B cell (primary cell): ENCODE measurements at regions not wholly inside any gene's neighbourhood (a gene's known extent, or its start where the extent isn't known, plus 50 kb on each side); places are given as distances from the start of the nearest gene placed in this dataset.

Experiments used
- ATAC-seq: fragments of 200-7000 bp; cut with Tn5 transposase; one replicate; pipeline ENCODE4 v1.10.0; 2021; ENCODE audit warnings: low read depth, mild to moderate bottlenecking, moderate number of reproducible peaks, moderate library complexity
- CTCF ChIA-PET: fragments of 350-600 bp; sonication (Branson Sonifier 250); formaldehyde crosslinking; loops from one replicate; lab custom pipeline; 2021; ENCODE audit warnings: antibody characterized with exemption, inconsistent platforms; lab: Charles Lee
- POLR2A ChIA-PET: fragments of 350-600 bp; sonication (Branson Sonifier 250); formaldehyde crosslinking; loops from one replicate; lab custom pipeline; 2021; ENCODE audit warnings: antibody characterized with exemption; lab: Charles Lee
- DNase-seq: peaks from one replicate; pipeline ENCODE4 v3.0.0; 2013
- H2AFZ ChIP-seq: 2 replicates; pipeline ENCODE4 v1.6.1; 2012; ENCODE audit warnings: mild to moderate bottlenecking, low read depth, low read length; ENCODE audit not compliant: insufficient read depth, poor library complexity, severe bottlenecking
- H3K27ac ChIP-seq, 2 donors: 1 replicate in 1 of 2; 2 replicates in 1 of 2; pipeline ENCODE4 v1.5.1; 2012 to 2013; ENCODE audit warnings: low read length in 2 of 2, mild to moderate bottlenecking in 2 of 2, moderate library complexity in 1 of 2
- H3K27me3 ChIP-seq, 4 experiments: fragments of 200-600 bp in 1 of 4; sonication (generic) in 1 of 4; replicated peaks in 1 of 4; 1 replicate in 2 of 4; 2 replicates in 2 of 4; pipeline versions ENCODE4 v1.6.1 to v1.7.0; 2013 to 2016; ENCODE audit warnings: low read length in 3 of 4, mild to moderate bottlenecking in 2 of 4, mixed read lengths in 1 of 4, moderate library complexity in 1 of 4; ENCODE audit not compliant: insufficient read depth in 4 of 4, control insufficient read depth in 3 of 4; ENCODE audit errors: control extremely low read depth in 1 of 4
- H3K36me3 ChIP-seq, 2 experiments: replicated peaks in 1 of 2; 1 replicate in 1 of 2; 2 replicates in 1 of 2; pipeline versions ENCODE4 v1.6.1 to v1.7.1; 2013; ENCODE audit warnings: low read length in 1 of 2; ENCODE audit not compliant: insufficient read depth in 2 of 2, control insufficient read depth in 1 of 2; ENCODE audit errors: control extremely low read depth in 1 of 2, extremely low read depth in 1 of 2
- H3K4me1 ChIP-seq, 2 donors: fragments of 200-600 bp in 1 of 2; sonication (generic) in 1 of 2; 1 replicate in 1 of 2; 2 replicates in 1 of 2; pipeline versions ENCODE4 v1.5.1 to v1.6.1; 2013 to 2017; ENCODE audit warnings: low read length in 2 of 2; ENCODE audit not compliant: control insufficient read depth in 2 of 2, insufficient read depth in 2 of 2
- H3K4me2 ChIP-seq: replicated peaks from 2 replicates; pipeline ENCODE3; 2012; ENCODE audit warnings: mild to moderate bottlenecking, low read depth, low read length; ENCODE audit not compliant: poor library complexity, severe bottlenecking
- H3K4me3 ChIP-seq, 5 experiments: fragments of 200-600 bp in 1 of 5; sonication (generic) in 1 of 5; 1 replicate in 3 of 5; 2 replicates in 2 of 5; pipeline versions ENCODE4 v1.5.1 to v1.7.0; 2011 to 2016; ENCODE audit warnings: low read length in 4 of 5, mild to moderate bottlenecking in 4 of 5, low read depth in 2 of 5, control low read depth in 1 of 5, moderate library complexity in 1 of 5; ENCODE audit not compliant: insufficient read depth in 1 of 5; ENCODE audit errors: control extremely low read depth in 1 of 5, extremely low read depth in 1 of 5
- H3K79me2 ChIP-seq: fragments of 200-600 bp; sonication (generic); one replicate; pipeline ENCODE4 v1.6.0; 2016; ENCODE audit warnings: low read length; ENCODE audit not compliant: control insufficient read depth, insufficient read depth
- H3K9ac ChIP-seq: fragments of 200-600 bp; sonication (generic); 2 replicates; pipeline ENCODE4 v1.6.1; 2017; ENCODE audit warnings: mild to moderate bottlenecking, low read length, moderate library complexity
- H3K9me3 ChIP-seq, 3 donors: one replicate each; pipeline versions ENCODE4 v1.6.1 to v1.7.1; 2013; ENCODE audit warnings: low read length in 2 of 3; ENCODE audit not compliant: control insufficient read depth in 2 of 3, insufficient read depth in 1 of 3; ENCODE audit errors: control extremely low read depth in 1 of 3
- H4K20me1 ChIP-seq: 2 replicates; pipeline ENCODE4 v1.6.0; 2012; ENCODE audit warnings: mild to moderate bottlenecking, low read length; ENCODE audit not compliant: insufficient read depth, control insufficient read depth, poor library complexity, severe bottlenecking
- H3K27ac Mint-ChIP-seq: one replicate; pipeline ENCODE4 v1.8.0; 2021; ENCODE audit warnings: mixed read lengths
- H3K27me3 Mint-ChIP-seq: one replicate; pipeline ENCODE4 v1.8.0; 2021; ENCODE audit warnings: mixed read lengths
- H3K4me1 Mint-ChIP-seq: one replicate; pipeline ENCODE4 v1.8.0; 2021; ENCODE audit warnings: mixed read lengths
- H3K4me3 Mint-ChIP-seq: one replicate; pipeline ENCODE4 v1.8.0; 2021; ENCODE audit warnings: mixed read lengths
- H3K9me3 Mint-ChIP-seq: one replicate; pipeline ENCODE4 v1.8.0; 2022; ENCODE audit warnings: mixed read lengths; ENCODE audit not compliant: insufficient read depth
- EZH2 ChIP-seq: IDR thresholded peaks from 2 replicates; pipeline ENCODE4 v1.6.1; 2012; ENCODE audit warnings: borderline replicate concordance, low read depth, mild to moderate bottlenecking, moderate library complexity, low read length; ENCODE audit not compliant: insufficient read depth, poor library complexity, severe bottlenecking
- WGBS: methylation state at CpG from one replicate; pipeline ENCODE4 v1.1.5; 2013; ENCODE audit warnings: missing lambda C conversion rate; ENCODE audit not compliant: insufficient coverage; 5-methylcytosine and 5-hydroxymethylcytosine counted together
- intact Hi-C: fragments of 100-400 bp; cut with micrococcal nuclease; formaldehyde crosslinking; loops from one replicate; pipeline ENCODE4 v1.10.0; 2022
- TF ChIP-seq, protein P1 (sequence below): fragments of 200-600 bp; IDR thresholded peaks from one replicate; pipeline ENCODE4 v1.8.0; 2022; ENCODE audit warnings: antibody characterized with exemption, mild to moderate bottlenecking

- ChIA-PET CTCF (no interaction called here), POLR2A (no interaction called here)
- TF ChIP-seq EZH2: no peak
- TF ChIP-seq, protein P1, sequence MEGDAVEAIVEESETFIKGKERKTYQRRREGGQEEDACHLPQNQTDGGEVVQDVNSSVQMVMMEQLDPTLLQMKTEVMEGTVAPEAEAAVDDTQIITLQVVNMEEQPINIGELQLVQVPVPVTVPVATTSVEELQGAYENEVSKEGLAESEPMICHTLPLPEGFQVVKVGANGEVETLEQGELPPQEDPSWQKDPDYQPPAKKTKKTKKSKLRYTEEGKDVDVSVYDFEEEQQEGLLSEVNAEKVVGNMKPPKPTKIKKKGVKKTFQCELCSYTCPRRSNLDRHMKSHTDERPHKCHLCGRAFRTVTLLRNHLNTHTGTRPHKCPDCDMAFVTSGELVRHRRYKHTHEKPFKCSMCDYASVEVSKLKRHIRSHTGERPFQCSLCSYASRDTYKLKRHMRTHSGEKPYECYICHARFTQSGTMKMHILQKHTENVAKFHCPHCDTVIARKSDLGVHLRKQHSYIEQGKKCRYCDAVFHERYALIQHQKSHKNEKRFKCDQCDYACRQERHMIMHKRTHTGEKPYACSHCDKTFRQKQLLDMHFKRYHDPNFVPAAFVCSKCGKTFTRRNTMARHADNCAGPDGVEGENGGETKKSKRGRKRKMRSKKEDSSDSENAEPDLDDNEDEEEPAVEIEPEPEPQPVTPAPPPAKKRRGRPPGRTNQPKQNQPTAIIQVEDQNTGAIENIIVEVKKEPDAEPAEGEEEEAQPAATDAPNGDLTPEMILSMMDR: no peak
- Histone ChIP-seq H3K4me2 (no peak overlapping the region), H3K27ac (no peak overlapping the region), H3K9ac (no peak overlapping the region), H3K27me3 (no peaks in the 10 kb centered on the region), H3K79me2 (no peaks in the 10 kb centered on the region), H3K36me3 (no peaks in the 10 kb centered on the region), H2AFZ (no peak overlapping the region), H3K9me3 (peaks cover 0 to 6% (median 4%) of the 10 kb centered on the region in 3 donors), H3K4me3 (no peak overlapping the region), H4K20me1 (no peaks in the 10 kb centered on the region), H3K4me1 (no peaks in the 10 kb centered on the region)
- no peak overlapping the region for H3K27ac Mint-ChIP-seq
- intact Hi-C loops: no loop called here
- peaks cover 2% of the 10 kb centered on the region for H3K27me3 Mint-ChIP-seq
- no peak for ATAC-seq
- no peaks in the 10 kb centered on the region for H3K4me1 Mint-ChIP-seq
- no peak overlapping the region for H3K4me3 Mint-ChIP-seq
- no peak for DNase-seq
- peaks cover 4% of the 10 kb centered on the region for H3K9me3 Mint-ChIP-seq
- no CpG with 5 or more reads among the region's 2 CpGs for WGBS
Measured at GRCh38 chr11:79570104-79570503, 129.3 kb upstream of the TENM4 start.

GRCh38 chr11:79564288-79564925 is 123.6 kb upstream of the TENM4 start:
- Histone ChIP-seq H3K27ac (no peak overlapping the region), H3K4me2 (no peak overlapping the region), H2AFZ (no peak overlapping the region), H3K9ac (no peak overlapping the region), H3K79me2 (no peaks in the 10 kb centered on the region), H3K36me3 (no peaks in the 10 kb centered on the region), H3K4me1 (no peaks in the 10 kb centered on the region), H4K20me1 (no peaks in the 10 kb centered on the region), H3K4me3 (no peak overlapping the region), H3K9me3 (peaks cover 0 to 10% (median 2%) of the 10 kb centered on the region in 3 donors), H3K27me3 (no peaks in the 10 kb centered on the region)
- no peak for DNase-seq
- H3K4me3 Mint-ChIP-seq: no peak overlapping the region
- no peak for ATAC-seq
- H3K27me3 Mint-ChIP-seq: no peaks in the 10 kb centered on the region
- TF ChIP-seq, protein P1: no peak
- TF ChIP-seq EZH2: no peak
- 100% methylated on average over 1 of the region's 5 CpGs for WGBS
- H3K27ac Mint-ChIP-seq: no peak overlapping the region
- peaks cover 4% of the 10 kb centered on the region for H3K9me3 Mint-ChIP-seq
- no peaks in the 10 kb centered on the region for H3K4me1 Mint-ChIP-seq
- intact Hi-C loops: no loop called here
- CTCF ChIA-PET: no interaction called here
- POLR2A ChIA-PET: no interaction called here
